ENCODE measurements at regions not wholly inside any gene's neighbourhood (a gene's known extent, or its start where the extent isn't known, plus 50 kb on each side); places are given as distances from the start of the nearest gene placed in this dataset.

- no peak overlapping the region for H3K4me3 ChIP-seq (IDR thresholded peaks at IDR 0.05; ENCODE audit: insufficient read depth, low read depth, low read length)
- no peak overlapping the region for H2AFZ ChIP-seq (ENCODE audit: low read depth)
- no peaks in the 10 kb centered on the region for H3K36me3 ChIP-seq (ENCODE audit: insufficient read depth)
- no peaks in the 10 kb centered on the region for H3K4me1 ChIP-seq (ENCODE audit: low read depth, poor library complexity, severe bottlenecking)
- no peaks in the 10 kb centered on the region for H3K79me2 ChIP-seq (ENCODE audit: insufficient read depth, low read depth)
- no peak overlapping the region for H3K4me2 ChIP-seq
- TF ChIP-seq, protein P1, sequence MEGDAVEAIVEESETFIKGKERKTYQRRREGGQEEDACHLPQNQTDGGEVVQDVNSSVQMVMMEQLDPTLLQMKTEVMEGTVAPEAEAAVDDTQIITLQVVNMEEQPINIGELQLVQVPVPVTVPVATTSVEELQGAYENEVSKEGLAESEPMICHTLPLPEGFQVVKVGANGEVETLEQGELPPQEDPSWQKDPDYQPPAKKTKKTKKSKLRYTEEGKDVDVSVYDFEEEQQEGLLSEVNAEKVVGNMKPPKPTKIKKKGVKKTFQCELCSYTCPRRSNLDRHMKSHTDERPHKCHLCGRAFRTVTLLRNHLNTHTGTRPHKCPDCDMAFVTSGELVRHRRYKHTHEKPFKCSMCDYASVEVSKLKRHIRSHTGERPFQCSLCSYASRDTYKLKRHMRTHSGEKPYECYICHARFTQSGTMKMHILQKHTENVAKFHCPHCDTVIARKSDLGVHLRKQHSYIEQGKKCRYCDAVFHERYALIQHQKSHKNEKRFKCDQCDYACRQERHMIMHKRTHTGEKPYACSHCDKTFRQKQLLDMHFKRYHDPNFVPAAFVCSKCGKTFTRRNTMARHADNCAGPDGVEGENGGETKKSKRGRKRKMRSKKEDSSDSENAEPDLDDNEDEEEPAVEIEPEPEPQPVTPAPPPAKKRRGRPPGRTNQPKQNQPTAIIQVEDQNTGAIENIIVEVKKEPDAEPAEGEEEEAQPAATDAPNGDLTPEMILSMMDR (conservative IDR thresholded peaks at IDR 0.05; ENCODE audit: low read depth, low read length), result no peak
- H4K20me1 ChIP-seq (ENCODE audit: insufficient read depth), result no peaks in the 10 kb centered on the region
- H3K27ac ChIP-seq, result no peak overlapping the region
- no peaks in the 10 kb centered on the region for H3K27me3 ChIP-seq (ENCODE audit: insufficient read depth, low read depth)
- no peak overlapping the region for H3K9ac ChIP-seq
These were observed 127.1 kb upstream of the SLC4A4 start for GRCh38 chr4:71211748-71212147.

DNA sequence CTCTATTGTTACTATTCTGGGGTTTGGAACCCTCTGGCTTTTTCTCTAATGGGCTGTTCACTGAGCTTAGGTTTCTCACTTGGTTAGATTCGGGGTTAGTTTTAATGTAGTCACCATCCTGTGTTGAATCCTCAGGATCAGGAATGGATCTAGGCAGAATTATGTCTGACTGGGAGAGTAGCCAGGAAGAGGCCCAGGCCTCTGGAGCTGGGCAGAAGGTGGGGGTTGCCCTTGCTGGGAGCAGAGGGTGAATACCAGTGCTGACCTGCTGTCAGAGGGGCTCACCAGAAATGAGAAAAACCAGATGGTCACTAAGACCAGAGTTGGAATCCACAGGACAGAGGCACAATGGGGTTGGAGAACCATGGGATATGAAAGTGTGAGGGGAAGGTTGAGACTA is 126.6 kb upstream of the SLC4A4 start:
- TF ChIP-seq, protein P1 (conservative IDR thresholded peaks at IDR 0.05; ENCODE audit: low read depth, low read length), result no peak
- no peaks in the 10 kb centered on the region for H3K79me2 ChIP-seq (ENCODE audit: insufficient read depth, low read depth)
- no peaks in the 10 kb centered on the region for H3K27me3 ChIP-seq (ENCODE audit: insufficient read depth, low read depth)
- no peak overlapping the region for H3K4me3 ChIP-seq (IDR thresholded peaks at IDR 0.05; ENCODE audit: insufficient read depth, low read depth, low read length)
- H4K20me1 ChIP-seq (ENCODE audit: insufficient read depth), result no peaks in the 10 kb centered on the region
- H3K9ac ChIP-seq, result no peak overlapping the region
- H3K27ac ChIP-seq, result no peak overlapping the region
- no peak overlapping the region for H3K4me2 ChIP-seq
- H3K4me1 ChIP-seq (ENCODE audit: low read depth, poor library complexity, severe bottlenecking), result no peaks in the 10 kb centered on the region
- no peak overlapping the region for H2AFZ ChIP-seq (ENCODE audit: low read depth)
- H3K36me3 ChIP-seq (ENCODE audit: insufficient read depth), result no peaks in the 10 kb centered on the region

GRCh38 chr4:71214578-71214977 is 124.2 kb upstream of the SLC4A4 start:
- Histone ChIP-seq H4K20me1 (ENCODE audit: insufficient read depth) (no peaks in the 10 kb centered on the region), H3K9ac (no peak overlapping the region), H3K4me2 (no peak overlapping the region), H3K4me1 (ENCODE audit: low read depth, poor library complexity, severe bottlenecking) (no peaks in the 10 kb centered on the region), H3K79me2 (ENCODE audit: insufficient read depth, low read depth) (no peaks in the 10 kb centered on the region), H2AFZ (ENCODE audit: low read depth) (no peak overlapping the region), H3K27ac (no peak overlapping the region), H3K27me3 (ENCODE audit: insufficient read depth, low read depth) (no peaks in the 10 kb centered on the region), H3K4me3 (IDR thresholded peaks at IDR 0.05; ENCODE audit: insufficient read depth, low read depth, low read length) (no peak overlapping the region), H3K36me3 (ENCODE audit: insufficient read depth) (no peaks in the 10 kb centered on the region)
- TF ChIP-seq, protein P1 (conservative IDR thresholded peaks at IDR 0.05; ENCODE audit: low read depth, low read length), result no peak

DNA sequence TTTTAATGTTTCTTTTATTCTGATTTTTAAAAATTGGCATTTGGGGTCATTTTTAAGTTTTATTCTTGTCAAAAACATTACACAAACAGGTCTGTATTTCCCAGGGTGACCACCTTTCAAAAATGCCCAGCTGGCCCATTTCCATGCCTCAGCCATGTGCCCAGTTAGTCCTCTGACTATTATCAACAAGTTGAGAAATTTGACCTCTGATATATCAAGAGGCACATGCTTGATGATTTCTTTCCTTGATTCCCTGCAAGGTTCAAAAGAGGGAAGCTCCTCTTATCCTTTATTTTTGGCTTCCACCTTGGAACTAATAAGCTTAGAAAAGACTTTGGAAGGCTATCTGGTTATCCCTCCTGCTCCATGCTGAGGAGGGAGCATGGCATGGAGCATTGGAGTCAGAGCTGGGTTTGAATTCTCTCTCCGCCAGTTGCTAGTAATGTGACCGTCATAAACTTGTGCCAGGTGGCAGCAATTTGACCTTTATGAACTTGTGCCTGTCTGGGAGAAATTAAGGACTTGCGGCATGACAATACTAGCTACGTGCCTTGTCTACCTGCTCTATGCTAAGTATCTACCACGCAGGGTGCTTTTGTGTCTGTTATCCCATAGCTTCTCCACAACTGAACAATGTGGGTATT is 122.4 kb upstream of the SLC4A4 start:
- Histone ChIP-seq H4K20me1 (ENCODE audit: insufficient read depth) (no peaks in the 10 kb centered on the region), H3K4me3 (IDR thresholded peaks at IDR 0.05; ENCODE audit: insufficient read depth, low read depth, low read length) (no peak overlapping the region), H3K4me1 (ENCODE audit: low read depth, poor library complexity, severe bottlenecking) (no peaks in the 10 kb centered on the region), H2AFZ (ENCODE audit: low read depth) (no peak overlapping the region), H3K9ac (no peak overlapping the region), H3K36me3 (ENCODE audit: insufficient read depth) (no peaks in the 10 kb centered on the region), H3K27ac (no peak overlapping the region), H3K79me2 (ENCODE audit: insufficient read depth, low read depth) (no peaks in the 10 kb centered on the region), H3K27me3 (ENCODE audit: insufficient read depth, low read depth) (no peaks in the 10 kb centered on the region), H3K4me2 (no peak overlapping the region)
- TF ChIP-seq, protein P1 (conservative IDR thresholded peaks at IDR 0.05; ENCODE audit: low read depth, low read length), result no peak
